GM21526 (cell line): ENCODE measurements at regions not wholly inside any gene's neighbourhood (a gene's known extent, or its start where the extent isn't known, plus 50 kb on each side); places are given as distances from the start of the nearest gene placed in this dataset.
"Not testable (repeated sequence)": the region's sequence is repeated elsewhere in the genome, so short reads cannot be mapped to it uniquely, and the experiment has no call there.

Experiments
- ATAC-seq: cut with Tn5 transposase; IDR thresholded peaks from one replicate; pipeline ENCODE4 v1.9.1; 2021; ENCODE audit warnings: moderate library complexity; ENCODE audit not compliant: unreplicated experiment, low FRiP score

GRCh38 chr2:7363906-7364305, 446.7 kb downstream of the RNF144A start:
- no peak for ATAC-seq

DNA sequence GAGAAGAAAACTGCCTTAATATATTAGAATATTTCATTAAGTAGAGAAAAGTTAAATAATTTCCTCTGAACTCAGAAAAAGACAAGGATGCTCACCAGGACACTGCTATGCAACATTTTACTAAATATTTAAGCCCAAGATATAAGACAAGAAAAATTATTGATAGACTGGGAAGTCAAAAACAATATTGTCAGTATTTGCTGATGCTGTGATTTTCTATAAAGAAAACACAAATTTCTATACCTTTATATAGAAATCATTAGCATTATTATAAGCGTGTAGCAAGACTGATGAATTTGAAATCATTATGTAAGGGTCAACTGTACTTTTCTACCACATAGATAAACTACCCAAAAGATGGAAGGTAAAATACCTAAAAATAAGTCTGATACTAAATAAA, 451.0 kb downstream of the RNF144A start:
- no peak for ATAC-seq

- no peak for ATAC-seq
Observed at GRCh38 chr2:7373156-7373555, 455.9 kb downstream of the RNF144A start.

DNA sequence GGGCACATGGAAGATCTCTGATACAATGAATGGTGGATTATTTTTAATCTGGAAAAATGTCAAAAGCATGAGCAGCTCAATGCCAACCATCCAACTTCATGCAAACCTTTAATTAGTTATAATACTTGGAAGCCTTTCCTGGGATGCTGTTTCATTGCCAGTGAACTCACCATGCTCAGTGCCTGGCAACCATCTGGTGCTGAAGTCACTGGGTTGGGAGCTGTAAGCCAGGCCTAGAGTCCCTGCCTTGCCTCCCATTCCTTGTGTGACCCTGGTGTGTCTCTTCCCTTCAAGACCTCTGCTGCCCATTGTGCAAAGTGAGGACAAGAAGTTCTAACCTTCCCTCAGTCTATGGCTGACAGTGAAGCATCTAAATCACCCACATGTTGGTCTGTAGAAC, 458.7 kb downstream of the RNF144A start:
- ATAC-seq: no peak

- ATAC-seq: no peak
Observed at GRCh38 chr2:7377916-7378569, 460.8 kb downstream of the RNF144A start.

DNA sequence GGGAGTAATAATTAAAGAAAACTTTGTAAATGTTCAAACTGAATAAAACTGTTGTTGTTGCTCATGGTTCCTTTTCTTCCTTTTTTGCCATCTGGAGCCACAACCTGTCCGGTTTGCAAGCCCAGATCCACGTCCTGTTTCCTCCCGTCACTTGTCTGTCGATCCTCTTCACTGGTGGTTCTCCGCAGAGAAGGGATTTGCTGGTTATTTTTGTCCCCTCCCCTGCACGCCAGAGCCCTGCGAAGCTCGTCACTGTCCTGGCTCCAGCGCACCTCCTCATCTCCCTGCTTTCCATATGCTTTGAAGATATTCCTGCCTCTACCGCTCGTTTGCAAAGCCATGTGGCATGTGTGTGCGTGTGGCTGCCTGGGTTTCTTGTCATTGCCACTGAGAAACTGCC, 461.4 kb downstream of the RNF144A start:
- no peak for ATAC-seq

DNA sequence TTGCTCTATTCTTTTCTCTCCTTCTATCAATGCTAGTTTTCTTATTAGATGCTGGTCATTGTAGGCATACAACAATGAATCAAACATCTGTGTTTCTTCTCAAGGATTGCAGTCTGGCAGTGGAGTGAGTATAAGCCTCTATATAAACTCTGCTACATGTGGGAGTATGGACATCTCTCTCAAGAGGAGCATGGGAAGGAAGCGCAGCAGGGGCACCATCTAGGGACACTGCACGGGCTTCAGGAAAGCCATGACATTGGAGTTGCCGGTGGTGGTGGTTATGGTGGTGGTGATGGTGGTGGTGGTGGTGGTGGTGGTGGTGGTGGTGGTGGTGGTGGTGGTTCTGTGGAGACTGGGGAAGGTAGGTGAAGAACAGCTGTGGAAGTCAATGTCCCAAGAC, 462.6 kb downstream of the RNF144A start:
- no peak for ATAC-seq

DNA sequence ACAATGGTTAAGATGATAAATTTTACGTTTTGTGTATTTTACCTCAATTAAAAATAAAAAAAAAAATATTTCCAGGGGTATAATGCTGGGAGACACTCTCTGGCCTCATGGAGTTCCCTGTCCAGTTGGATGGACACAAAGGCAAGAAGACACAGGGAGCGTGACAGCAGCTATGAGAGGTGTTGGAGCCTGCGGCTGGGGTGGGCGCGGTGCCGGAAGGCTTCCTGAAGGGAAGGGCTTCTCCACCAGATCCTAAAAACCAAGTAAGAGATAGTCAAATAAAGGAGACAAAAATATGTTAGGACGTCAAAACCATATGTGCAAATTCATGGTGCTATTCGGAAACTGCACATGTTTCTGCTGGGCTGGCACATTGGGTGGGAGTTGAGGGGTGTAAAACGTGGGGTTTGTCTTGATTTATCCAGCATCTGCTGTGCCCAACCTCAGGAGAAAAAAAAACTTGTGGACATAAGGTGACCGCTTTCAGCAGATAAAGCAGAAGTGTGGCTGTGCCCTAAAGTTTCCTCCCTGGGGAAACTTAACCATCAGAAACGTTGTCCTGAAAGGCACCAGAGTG, 467.6 kb downstream of the RNF144A start:
- no peak for ATAC-seq

DNA sequence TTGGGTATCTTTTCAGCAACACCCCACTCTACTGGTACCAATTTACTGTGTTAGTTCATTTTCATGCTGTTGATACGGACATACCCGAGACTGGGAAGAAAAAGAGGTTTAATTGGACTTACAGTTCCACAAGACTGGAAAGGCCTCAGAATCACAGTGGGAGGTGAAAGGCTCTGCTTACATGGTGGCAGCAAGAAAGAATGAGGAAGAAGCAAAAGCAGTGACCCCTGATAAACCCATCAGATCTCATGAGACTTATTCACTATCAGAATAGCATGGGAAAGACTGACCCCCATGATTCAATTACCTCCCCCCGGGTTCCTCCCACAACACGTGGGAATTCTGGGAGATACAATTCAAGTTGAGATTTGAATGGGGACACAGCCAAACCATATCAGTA, 473.1 kb downstream of the RNF144A start:
- ATAC-seq: not testable (repeated sequence)

GRCh38 chr2:7392076-7392787, 475.0 kb downstream of the RNF144A start:
- ATAC-seq: no peak

DNA sequence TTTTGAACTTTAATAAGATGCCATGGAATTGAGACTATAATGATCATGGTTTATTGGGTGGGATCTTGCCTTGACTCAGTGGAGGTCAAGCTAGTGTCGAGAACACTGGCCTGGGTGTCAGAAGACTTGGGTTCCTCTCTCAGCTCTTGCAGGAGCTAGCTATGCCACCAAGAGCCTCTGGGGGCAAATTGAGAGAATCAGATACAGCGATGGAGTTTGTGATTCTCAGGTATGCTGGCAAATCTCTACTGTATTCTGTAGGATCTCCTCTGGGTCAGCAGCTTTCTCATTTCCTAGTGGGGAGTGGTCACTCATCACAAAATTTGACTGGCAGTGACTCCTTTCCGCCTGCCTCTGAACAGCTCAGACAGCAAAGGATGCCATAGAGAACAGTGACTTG, 477.0 kb downstream of the RNF144A start:
- ATAC-seq: no peak

DNA sequence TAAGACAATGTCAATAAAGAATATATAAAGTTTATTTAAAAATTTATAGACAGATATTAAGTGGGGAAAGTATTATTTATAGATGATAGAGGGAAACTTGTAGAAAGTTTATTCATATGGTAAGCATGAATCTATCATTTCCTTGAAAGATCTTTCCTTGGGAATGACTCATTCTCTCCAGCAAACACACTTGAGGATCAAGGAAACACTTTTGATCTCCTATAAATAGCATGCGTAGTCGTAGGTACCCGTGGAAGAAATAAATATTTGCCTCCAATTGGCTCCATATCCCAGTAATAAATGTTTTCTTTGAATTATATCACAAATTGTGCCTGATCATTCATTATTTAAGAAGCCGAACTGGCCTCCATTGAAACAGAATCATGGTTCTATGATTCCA, 483.4 kb downstream of the RNF144A start:
- ATAC-seq: no peak

DNA sequence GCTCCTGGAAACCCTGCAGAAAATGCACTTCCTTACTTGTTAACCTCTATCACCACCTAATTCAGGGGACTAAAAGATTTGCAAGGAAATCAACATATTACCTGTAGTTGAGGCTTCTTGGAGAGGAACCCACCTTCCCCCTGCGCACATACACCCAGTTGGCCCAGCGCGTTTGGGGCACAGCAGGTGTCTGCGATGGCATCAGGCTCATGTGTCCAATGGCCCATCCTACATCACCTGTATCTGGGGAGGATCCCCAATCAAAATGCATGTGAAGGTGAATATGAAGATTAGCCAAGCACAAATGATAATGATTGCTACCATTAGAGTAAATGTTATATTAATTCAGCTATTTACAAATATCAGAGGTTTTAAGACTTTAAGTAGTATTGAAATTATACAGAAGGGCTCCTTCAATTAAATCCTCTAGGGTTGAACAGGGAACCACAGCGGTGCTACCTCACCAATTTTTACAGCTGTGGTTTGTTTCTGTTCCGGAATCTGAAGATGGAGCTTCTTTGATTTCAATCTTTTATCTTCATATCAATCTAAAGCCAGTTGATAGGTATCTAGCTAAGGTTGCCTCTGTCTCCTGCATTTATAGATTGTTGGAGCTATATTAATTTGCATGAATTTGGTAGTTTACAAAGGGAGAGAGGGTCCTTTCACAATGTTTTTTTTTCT, 486.0 kb downstream of the RNF144A start:
- no peak for ATAC-seq

DNA sequence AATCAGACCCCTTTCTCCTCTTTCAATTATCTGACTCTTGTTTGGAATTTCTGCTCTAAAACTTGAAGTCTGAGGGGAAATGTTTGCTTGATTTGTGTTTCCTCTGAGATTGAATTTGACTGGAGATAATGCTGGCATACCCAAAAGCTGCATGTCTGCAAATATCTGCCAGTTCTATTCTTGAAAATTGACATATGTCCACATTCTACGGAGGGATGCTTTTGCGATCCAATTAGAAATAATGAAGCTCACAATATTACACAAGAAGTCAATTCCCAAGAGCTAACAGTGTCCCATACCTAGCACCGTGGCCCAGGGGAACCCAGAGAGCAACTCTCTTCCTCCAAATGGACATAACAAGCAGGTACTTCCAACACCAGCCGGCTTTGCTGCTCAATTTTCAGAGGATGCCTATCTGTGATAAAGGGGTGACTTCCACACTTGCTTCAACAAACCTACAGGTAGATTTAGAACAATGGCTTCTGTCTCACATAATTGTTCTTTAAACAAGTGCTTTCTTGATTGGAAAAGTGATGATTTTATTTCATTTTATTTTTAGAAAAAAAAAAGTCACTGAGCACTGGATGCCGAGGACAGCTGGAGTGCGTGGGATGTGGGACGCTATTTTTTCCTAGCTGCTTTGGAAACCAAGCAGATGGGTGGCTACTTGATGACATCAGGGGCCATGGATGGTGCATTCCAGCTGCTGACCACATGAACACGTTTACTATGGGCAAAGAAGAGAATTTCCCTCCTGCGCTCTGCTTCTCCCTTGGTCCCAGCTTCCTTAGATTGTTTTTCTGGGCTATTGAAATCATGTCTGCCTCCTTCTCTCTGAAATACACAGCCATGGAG, 488.9 kb downstream of the RNF144A start:
- no peak for ATAC-seq

- ATAC-seq: no peak
Observed at GRCh38 chr2:7407001-7407400, 489.8 kb downstream of the RNF144A start.

GRCh38 chr2:7407906-7408680, 490.9 kb downstream of the RNF144A start:
- ATAC-seq: no peak

- no peak for ATAC-seq
Observed at GRCh38 chr2:7411691-7412090, 494.5 kb downstream of the RNF144A start.

DNA sequence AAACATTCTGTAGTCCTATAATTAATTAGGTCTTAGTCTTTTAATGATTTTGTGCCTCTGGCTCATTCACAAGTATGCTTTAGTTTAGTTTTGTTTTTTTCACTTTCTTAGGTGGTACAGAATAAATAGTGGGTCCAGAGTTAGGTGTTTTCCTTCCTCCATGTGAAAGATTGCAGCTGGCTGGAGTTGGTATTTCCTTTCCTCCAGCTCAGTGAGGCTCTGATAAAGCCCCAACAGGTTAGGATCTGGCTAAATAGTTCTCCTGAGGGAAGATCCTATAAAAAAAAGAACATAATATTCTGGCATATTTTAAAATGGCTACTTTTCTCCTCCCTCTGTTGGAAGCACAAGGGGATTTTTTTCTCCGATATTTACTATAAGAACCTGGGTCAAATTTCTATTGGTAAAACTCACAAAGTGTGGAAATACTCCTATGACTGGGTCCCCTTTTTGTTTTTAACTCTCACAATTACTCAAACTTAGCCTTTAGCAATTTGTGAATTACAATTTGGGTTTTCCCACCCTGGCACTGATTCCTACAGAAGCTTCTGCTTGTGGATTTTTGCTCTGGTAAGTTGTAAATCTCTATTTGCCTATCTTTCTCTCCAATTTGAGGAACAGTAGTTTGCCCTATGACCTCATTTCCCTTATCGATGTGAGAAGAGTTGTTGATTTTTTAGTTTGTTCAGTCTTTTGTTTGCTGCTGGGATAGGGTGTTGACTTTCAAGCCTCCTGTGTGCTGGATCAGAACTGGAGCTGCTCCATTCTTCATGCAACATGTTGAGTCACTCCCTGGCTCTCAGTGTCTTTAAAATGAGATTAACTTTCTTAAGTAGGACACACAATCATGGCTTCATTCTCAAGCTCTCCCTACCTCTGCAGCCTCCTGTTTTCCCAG, 500.9 kb downstream of the RNF144A start:
- ATAC-seq: no peak

- ATAC-seq: no peak
Observed at GRCh38 chr2:7419186-7419585, 502.0 kb downstream of the RNF144A start.
